ENCODE measurements at regions not wholly inside any gene's neighbourhood (a gene's known extent, or its start where the extent isn't known, plus 50 kb on each side); places are given as distances from the start of the nearest gene placed in this dataset.
"Not testable (repeated sequence)": the region's sequence is repeated elsewhere in the genome, so short reads cannot be mapped to it uniquely, and the experiment has no call there.

- intact Hi-C loops (cut with micrococcal nuclease); ATAC-seq; H3K27ac Mint-ChIP-seq; H3K36me3 Mint-ChIP-seq (ENCODE audit: low read depth); H3K27me3 Mint-ChIP-seq; H3K4me3 Mint-ChIP-seq; POLR2A ChIA-PET; H3K4me1 Mint-ChIP-seq (ENCODE audit: low read depth); DNase-seq; CTCF ChIA-PET: not testable (repeated sequence)
- peaks cover 20% of the 10 kb centered on the region for H3K9me3 Mint-ChIP-seq
Measured at GRCh38 chr9:63912451-63912850, 1372.6 kb downstream of the FOXD4L5 start.

DNA sequence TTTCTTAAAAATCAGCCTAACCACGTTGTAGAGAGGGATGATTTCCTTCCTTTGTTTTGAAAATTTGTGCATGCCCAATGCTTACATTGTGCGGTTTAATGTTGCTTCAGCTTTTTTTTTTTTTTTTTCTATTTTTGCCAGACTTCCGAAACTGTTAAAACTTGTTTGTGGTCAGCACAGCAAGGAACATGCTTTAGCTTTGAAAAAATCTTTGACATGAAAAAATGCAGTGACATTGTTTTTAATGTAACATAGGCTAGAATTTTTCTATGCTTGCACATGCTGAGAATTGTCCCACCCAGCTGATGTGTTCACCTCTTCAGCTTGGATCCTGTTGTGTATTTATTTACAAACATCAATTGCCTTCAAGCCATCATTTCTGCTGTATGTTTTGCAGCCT is 1375.9 kb downstream of the FOXD4L5 start:
- H3K4me3 Mint-ChIP-seq; ATAC-seq; H3K36me3 Mint-ChIP-seq (ENCODE audit: low read depth); POLR2A ChIA-PET; H3K27me3 Mint-ChIP-seq; CTCF ChIA-PET; DNase-seq; intact Hi-C loops (cut with micrococcal nuclease); H3K27ac Mint-ChIP-seq; H3K4me1 Mint-ChIP-seq (ENCODE audit: low read depth): not testable (repeated sequence)
- peaks cover 21% of the 10 kb centered on the region for H3K9me3 Mint-ChIP-seq

DNA sequence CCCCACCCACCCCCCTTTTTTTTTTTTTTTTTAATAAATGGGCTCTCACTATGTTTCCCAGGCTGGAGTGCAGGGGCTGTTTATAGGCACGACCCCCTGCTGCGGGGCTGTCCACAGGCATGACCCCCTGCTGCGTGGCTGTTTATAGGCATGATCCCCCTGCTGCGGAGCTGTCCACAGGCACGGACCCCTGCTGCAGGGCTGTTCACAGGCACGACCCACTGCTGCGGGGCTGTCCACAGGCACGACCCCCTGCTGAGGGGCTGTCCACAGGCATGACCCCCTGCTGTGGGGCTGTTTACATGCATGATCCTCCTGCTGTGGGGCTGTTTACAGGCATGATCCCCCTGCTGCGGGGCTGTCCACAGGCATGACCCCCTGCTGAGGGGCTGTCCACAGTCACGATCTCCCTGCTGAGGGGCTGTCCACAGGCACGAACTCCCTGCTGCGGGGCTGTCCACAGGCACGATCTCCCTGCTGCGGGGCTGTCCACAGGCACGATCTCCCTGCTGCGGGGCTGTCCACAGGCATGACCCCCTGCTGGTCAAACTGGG is 1385.3 kb downstream of the FOXD4L5 start:
- DNase-seq; ATAC-seq; H3K36me3 Mint-ChIP-seq (ENCODE audit: low read depth); H3K4me1 Mint-ChIP-seq (ENCODE audit: low read depth); H3K27ac Mint-ChIP-seq; H3K27me3 Mint-ChIP-seq; H3K4me3 Mint-ChIP-seq; POLR2A ChIA-PET; intact Hi-C loops (cut with micrococcal nuclease); CTCF ChIA-PET: not testable (repeated sequence)
- H3K9me3 Mint-ChIP-seq, result peaks cover 15% of the 10 kb centered on the region

DNA sequence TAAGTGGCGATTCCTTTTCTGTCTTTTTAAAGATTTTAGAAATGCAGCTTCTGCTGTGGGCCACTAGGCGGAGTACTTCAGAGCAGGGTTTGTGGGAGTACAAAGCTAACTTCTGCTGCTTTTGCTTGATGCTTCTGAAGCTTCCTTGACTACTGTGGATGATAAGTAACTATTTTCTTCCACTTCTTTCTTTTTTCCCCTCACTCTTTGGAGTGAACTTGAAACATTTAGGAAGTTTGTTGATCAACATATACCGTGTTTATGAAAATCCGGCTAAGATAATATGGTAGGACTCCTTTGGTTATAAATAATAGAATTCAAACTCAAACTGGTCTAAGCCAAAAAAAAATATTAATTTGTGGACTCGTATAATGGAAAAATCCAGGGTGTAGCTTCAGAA is 1403.6 kb downstream of the FOXD4L5 start:
- H3K27ac Mint-ChIP-seq; CTCF ChIA-PET; H3K4me1 Mint-ChIP-seq (ENCODE audit: low read depth); intact Hi-C loops (cut with micrococcal nuclease); H3K27me3 Mint-ChIP-seq; H3K4me3 Mint-ChIP-seq; H3K36me3 Mint-ChIP-seq (ENCODE audit: low read depth); H3K9me3 Mint-ChIP-seq; DNase-seq; POLR2A ChIA-PET; ATAC-seq: not testable (repeated sequence)

DNA sequence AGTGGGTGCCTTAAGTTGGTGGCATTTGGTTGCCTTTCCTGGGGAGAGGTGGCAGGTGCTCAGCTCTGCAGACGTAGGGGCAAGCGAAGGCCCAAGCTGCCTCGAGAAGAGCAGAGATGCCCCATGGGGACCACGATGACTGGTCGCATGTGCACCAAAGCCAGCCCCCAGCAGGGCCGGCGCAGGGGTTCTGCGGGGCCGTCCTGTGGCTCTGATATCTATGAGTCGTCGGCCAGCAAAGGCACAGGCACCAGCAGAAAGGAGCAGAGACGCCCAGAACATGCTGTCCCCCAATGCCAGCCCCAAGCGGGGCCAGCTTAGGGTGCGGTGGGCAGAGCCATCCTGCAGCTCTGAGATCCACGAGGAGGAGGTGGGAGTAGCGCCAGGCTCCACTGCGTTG is 1408.6 kb downstream of the FOXD4L5 start:
- CTCF ChIA-PET; H3K4me1 Mint-ChIP-seq (ENCODE audit: low read depth); H3K4me3 Mint-ChIP-seq; ATAC-seq; intact Hi-C loops (cut with micrococcal nuclease); H3K9me3 Mint-ChIP-seq; H3K36me3 Mint-ChIP-seq (ENCODE audit: low read depth); H3K27ac Mint-ChIP-seq; POLR2A ChIA-PET; H3K27me3 Mint-ChIP-seq; DNase-seq: not testable (repeated sequence)

- no peak for DNase-seq
- TF ChIP-seq, protein P1, sequence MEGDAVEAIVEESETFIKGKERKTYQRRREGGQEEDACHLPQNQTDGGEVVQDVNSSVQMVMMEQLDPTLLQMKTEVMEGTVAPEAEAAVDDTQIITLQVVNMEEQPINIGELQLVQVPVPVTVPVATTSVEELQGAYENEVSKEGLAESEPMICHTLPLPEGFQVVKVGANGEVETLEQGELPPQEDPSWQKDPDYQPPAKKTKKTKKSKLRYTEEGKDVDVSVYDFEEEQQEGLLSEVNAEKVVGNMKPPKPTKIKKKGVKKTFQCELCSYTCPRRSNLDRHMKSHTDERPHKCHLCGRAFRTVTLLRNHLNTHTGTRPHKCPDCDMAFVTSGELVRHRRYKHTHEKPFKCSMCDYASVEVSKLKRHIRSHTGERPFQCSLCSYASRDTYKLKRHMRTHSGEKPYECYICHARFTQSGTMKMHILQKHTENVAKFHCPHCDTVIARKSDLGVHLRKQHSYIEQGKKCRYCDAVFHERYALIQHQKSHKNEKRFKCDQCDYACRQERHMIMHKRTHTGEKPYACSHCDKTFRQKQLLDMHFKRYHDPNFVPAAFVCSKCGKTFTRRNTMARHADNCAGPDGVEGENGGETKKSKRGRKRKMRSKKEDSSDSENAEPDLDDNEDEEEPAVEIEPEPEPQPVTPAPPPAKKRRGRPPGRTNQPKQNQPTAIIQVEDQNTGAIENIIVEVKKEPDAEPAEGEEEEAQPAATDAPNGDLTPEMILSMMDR (IDR thresholded peaks at IDR 0.05), result no peak
- Mint-ChIP-seq H3K27ac (no peak overlapping the region), H3K4me1 (ENCODE audit: low read depth) (no peaks in the 10 kb centered on the region), H3K4me3 (no peak overlapping the region), H3K36me3 (ENCODE audit: low read depth) (no peaks in the 10 kb centered on the region), H3K27me3 (no peaks in the 10 kb centered on the region), H3K9me3 (peaks cover 15% of the 10 kb centered on the region)
- ChIA-PET CTCF (no interaction called here), POLR2A (no interaction called here)
- no peak for ATAC-seq
- intact Hi-C loops (cut with micrococcal nuclease), result no loop called here
Measured at GRCh38 chr9:63859475-63860215, 1425.4 kb downstream of the FOXD4L5 start.

- ATAC-seq; H3K27me3 Mint-ChIP-seq; H3K36me3 Mint-ChIP-seq (ENCODE audit: low read depth); H3K4me3 Mint-ChIP-seq; DNase-seq; CTCF ChIA-PET; intact Hi-C loops (cut with micrococcal nuclease); H3K4me1 Mint-ChIP-seq (ENCODE audit: low read depth); POLR2A ChIA-PET; H3K27ac Mint-ChIP-seq: not testable (repeated sequence)
- H3K9me3 Mint-ChIP-seq, result peaks cover 18% of the 10 kb centered on the region
Measured at GRCh38 chr9:63859090-63859474, 1425.9 kb downstream of the FOXD4L5 start.

DNA sequence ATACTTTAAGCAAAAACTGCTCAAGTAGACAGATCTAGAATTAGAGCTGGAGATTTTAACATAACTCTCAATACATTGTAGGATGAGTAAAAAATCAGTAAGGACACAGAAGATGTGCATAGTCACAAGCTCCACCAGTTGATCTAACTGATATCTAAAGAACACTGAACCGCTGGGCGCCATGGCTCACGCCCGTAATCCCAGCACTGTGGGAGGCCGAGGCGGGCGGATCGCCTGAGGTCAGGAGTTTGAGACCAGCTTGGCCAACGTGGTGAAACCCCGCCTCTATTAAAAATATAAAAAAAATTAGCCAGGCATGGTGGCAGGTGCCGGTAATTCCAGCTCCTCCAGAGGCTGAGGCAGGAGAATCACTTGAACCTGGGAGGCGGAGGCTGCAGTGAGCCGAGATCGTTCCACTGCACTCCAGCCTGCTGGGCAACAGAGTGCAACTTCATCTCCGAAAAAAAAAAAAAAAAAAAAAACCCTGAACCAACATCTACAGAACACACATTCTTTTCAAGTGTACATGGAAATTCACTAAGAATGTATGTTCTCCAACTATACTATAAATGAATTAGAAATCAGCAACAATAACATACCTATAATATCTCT is 1431.8 kb downstream of the FOXD4L5 start:
- H3K27ac Mint-ChIP-seq; intact Hi-C loops (cut with micrococcal nuclease); DNase-seq; ATAC-seq; H3K4me1 Mint-ChIP-seq (ENCODE audit: low read depth); CTCF ChIA-PET; POLR2A ChIA-PET; H3K27me3 Mint-ChIP-seq; H3K4me3 Mint-ChIP-seq; H3K36me3 Mint-ChIP-seq (ENCODE audit: low read depth): not testable (repeated sequence)
- peaks cover 19% of the 10 kb centered on the region for H3K9me3 Mint-ChIP-seq

GRCh38 chr9:63824804-63825203 is 1460.2 kb downstream of the FOXD4L5 start:
- H3K27ac Mint-ChIP-seq; H3K4me1 Mint-ChIP-seq (ENCODE audit: low read depth); H3K4me3 Mint-ChIP-seq; intact Hi-C loops (cut with micrococcal nuclease); DNase-seq; POLR2A ChIA-PET; ATAC-seq; CTCF ChIA-PET; H3K27me3 Mint-ChIP-seq; H3K36me3 Mint-ChIP-seq (ENCODE audit: low read depth): not testable (repeated sequence)
- peaks cover 11% of the 10 kb centered on the region for H3K9me3 Mint-ChIP-seq

DNA sequence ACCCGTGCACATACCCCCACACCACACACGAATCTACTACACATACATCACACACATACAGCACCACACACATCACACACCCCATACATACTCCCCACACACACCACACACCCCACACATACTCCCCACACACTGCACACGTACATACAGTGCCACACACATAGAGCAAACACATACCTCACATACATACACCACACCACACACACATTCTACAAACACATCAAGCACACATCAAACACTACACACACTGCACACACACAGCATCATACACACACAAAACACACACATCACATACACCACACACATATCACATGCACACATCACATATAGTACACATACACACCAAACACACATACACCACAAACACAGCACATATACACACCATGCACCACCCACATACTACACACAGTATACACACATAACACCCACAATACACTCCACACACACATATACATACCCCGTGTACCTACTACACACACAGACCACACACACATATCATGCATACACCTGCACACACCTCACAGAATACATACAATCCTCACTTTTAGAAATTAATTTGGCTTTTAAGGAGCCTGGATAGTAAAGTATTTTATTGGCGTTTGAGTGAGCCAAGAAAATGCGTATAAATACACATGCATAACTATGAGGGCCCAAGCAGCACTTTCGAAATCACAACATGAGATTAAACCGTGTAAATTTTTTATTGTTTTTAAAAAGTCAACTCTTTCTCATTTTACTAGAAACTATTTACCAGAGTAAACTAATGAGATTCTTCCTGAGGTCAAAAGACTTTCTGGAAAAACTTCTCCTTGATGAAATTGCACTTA is 1461.4 kb downstream of the FOXD4L5 start:
- intact Hi-C loops (cut with micrococcal nuclease); POLR2A ChIA-PET; CTCF ChIA-PET; H3K4me3 Mint-ChIP-seq; H3K36me3 Mint-ChIP-seq (ENCODE audit: low read depth); H3K4me1 Mint-ChIP-seq (ENCODE audit: low read depth); ATAC-seq; H3K27ac Mint-ChIP-seq; H3K27me3 Mint-ChIP-seq; DNase-seq: not testable (repeated sequence)
- H3K9me3 Mint-ChIP-seq, result peaks cover 11% of the 10 kb centered on the region
